Ovary (tissue), 7 donors: ENCODE measurements at regions not wholly inside any gene's neighbourhood (a gene's known extent, or its start where the extent isn't known, plus 50 kb on each side); places are given as distances from the start of the nearest gene placed in this dataset.

Experiments used
- DNase-seq, 5 donors: peaks; one replicate each; pipeline ENCODE4 v3.0.0-alpha.2; 2019 to 2020
- H3K27ac ChIP-seq, 2 donors: fragments of 200-600 bp; one replicate each; pipeline versions ENCODE4 v1.5.1 to v1.8.0; 2019 to 2022
- H3K27me3 ChIP-seq: fragments of 200-600 bp; one replicate; pipeline ENCODE4 v1.8.0; 2022
- H3K36me3 ChIP-seq: fragments of 200-600 bp; sonication (generic); one replicate; pipeline ENCODE4 v1.5.1; 2019
- H3K4me1 ChIP-seq: one replicate; pipeline ENCODE4 v1.8.1; 2013; ENCODE audit warnings: mild to moderate bottlenecking, moderate library complexity; ENCODE audit not compliant: insufficient read depth
- H3K4me3 ChIP-seq: fragments of 200-600 bp; sonication (generic); one replicate; pipeline ENCODE4 v1.5.1; 2017
- H3K9me3 ChIP-seq, 2 donors: fragments of 200-600 bp in 1 of 2; sonication (generic) in 1 of 2; one replicate each; pipeline versions ENCODE4 v1.5.1 to v1.8.1; 2013 to 2019; ENCODE audit warnings: mild to moderate bottlenecking in 1 of 2, moderate library complexity in 1 of 2
- CTCF ChIP-seq, 3 donors: fragments of 450-650 bp in 2 of 3; fragments of 200-600 bp in 1 of 3; IDR thresholded peaks; one replicate each; pipeline versions ENCODE4 v1.5.1 to v1.8.0; 2016 to 2022; ENCODE audit warnings: antibody characterized with exemption in 3 of 3, mild to moderate bottlenecking in 1 of 3
- EP300 ChIP-seq: sonication (generic); formaldehyde crosslinking; IDR thresholded peaks from one replicate; pipeline ENCODE4 v1.6.1; 2017; ENCODE audit warnings: antibody characterized with exemption
- POLR2A ChIP-seq: fragments of 450-650 bp; IDR thresholded peaks from one replicate; pipeline ENCODE4 v1.6.1; 2017; ENCODE audit warnings: antibody characterized with exemption, mild to moderate bottlenecking, moderate library complexity
- WGBS, 3 donors: extraction: QIAGEN DNeasy Blood & Tissue Kit in 1 of 3; methylation state at CpG; one replicate each; pipeline versions ENCODE4 v1.1.5 to v1.1.7; 2013 to 2017; 5-methylcytosine and 5-hydroxymethylcytosine counted together
- intact Hi-C, 4 donors: fragments of 100-400 bp; cut with DNase I; formaldehyde crosslinking; loops; one replicate each; pipeline versions ENCODE4 v1.11.0 to v1.15.1; 2022 to 2023
- donor health status: DM: no; HTN: no; CAD: no; lungs with moderate emphysema.
- donor health status: DM: no; HTN: no; CAD: no.
- donor health status: Bipolar disorder and iron deficiency.
- donor health status: DM: no; HTN: no; CAD: no.
- donor health status: DM: yes; HTN: yes; CAD: no.

GRCh38 chr6:33960345-33961313, 156.8 kb upstream of the MLN start:
- DNase-seq: no peak
- 82 to 87% (median 83%) methylated on average over 21 to 22 of the region's 22 CpGs for WGBS, 3 donors
- no peaks in the 10 kb centered on the region for H3K4me1 ChIP-seq

GRCh38 chr6:33959661-33960344, 156.0 kb upstream of the MLN start:
- DNase-seq: no peak
- no peak for TF ChIP-seq EP300
- no peak for TF ChIP-seq POLR2A
- no peak for TF ChIP-seq CTCF (IDR thresholded peaks at IDR 0.05)

More at GRCh38 chr6:33960345-33961313, 156.8 kb upstream of the MLN start:
- intact Hi-C loops: no loop called here
- H3K36me3 ChIP-seq: no peaks in the 10 kb centered on the region
- no peak overlapping the region for H3K27ac ChIP-seq
- H3K4me3 ChIP-seq: no peak overlapping the region
- no peaks in the 10 kb centered on the region for H3K27me3 ChIP-seq
- TF ChIP-seq EP300 (no peak), POLR2A (no peak), CTCF (IDR thresholded peaks at IDR 0.05) (no peak)
- H3K9me3 ChIP-seq: no peaks in the 10 kb centered on the region

GRCh38 chr6:33959329-33959651, 155.5 kb upstream of the MLN start:
- WGBS, 3 donors: 0 to 90% (median 59%) methylated on average over 1 to 2 of the region's 2 CpGs
- intact Hi-C loops: no loop called here

More at GRCh38 chr6:33959661-33960344, 156.0 kb upstream of the MLN start:
- H3K36me3 ChIP-seq: no peaks in the 10 kb centered on the region
- intact Hi-C loops: no loop called here
- WGBS, 3 donors: 88 to 90% (median 89%) methylated on average over 8 of the region's 8 CpGs
- no peak overlapping the region for H3K27ac ChIP-seq
- no peaks in the 10 kb centered on the region for H3K4me1 ChIP-seq
- no peak overlapping the region for H3K4me3 ChIP-seq
- H3K27me3 ChIP-seq: no peaks in the 10 kb centered on the region
- no peaks in the 10 kb centered on the region for H3K9me3 ChIP-seq

More at GRCh38 chr6:33959329-33959651, 155.5 kb upstream of the MLN start:
- DNase-seq: no peak
- Histone ChIP-seq H3K4me3 (no peak overlapping the region), H3K4me1 (no peaks in the 10 kb centered on the region), H3K27ac (no peak overlapping the region), H3K36me3 (no peaks in the 10 kb centered on the region), H3K9me3 (no peaks in the 10 kb centered on the region), H3K27me3 (no peaks in the 10 kb centered on the region)
- TF ChIP-seq CTCF (IDR thresholded peaks at IDR 0.05) (no peak), EP300 (no peak), POLR2A (no peak)
